SK-N-SH (cell line): ENCODE measurements at regions not wholly inside any gene's neighbourhood (a gene's known extent, or its start where the extent isn't known, plus 50 kb on each side); places are given as distances from the start of the nearest gene placed in this dataset.
A peak's percentile ranks its signal among the peaks of the same experiment; 100 is the strongest.

Source experiments
- CTCF ChIA-PET: fragments of 300-600, 350-600 bp; formaldehyde crosslinking; extraction: SDS; loops from one replicate; lab custom pipeline; 2021; lab: Yijun Ruan, JAX
- POLR2A ChIA-PET: fragments of 350-600 bp; sonication (Branson Sonifier 250); formaldehyde crosslinking; extraction: SDS; loops from one replicate; lab custom pipeline; 2020; ENCODE audit warnings: antibody characterized with exemption, inconsistent platforms; lab: Yijun Ruan, JAX
- DNase-seq: peaks from one replicate; pipeline ENCODE4 v3.0.0; 2012
- H2AFZ ChIP-seq: fragments of 200-600 bp; sonication (generic); 2 replicates; pipeline ENCODE4 v1.8.1; 2016; ENCODE audit warnings: antibody characterized with exemption, mild to moderate bottlenecking, low read depth
- H3F3A ChIP-seq: fragments of 200-600 bp; sonication (generic); replicated peaks from 2 replicates; pipeline ENCODE3; 2016; ENCODE audit warnings: antibody characterized with exemption, mild to moderate bottlenecking; ENCODE audit not compliant: insufficient read depth
- H3K27ac ChIP-seq, 2 experiments: fragments of 200-500 bp in 1 of 2; fragments of 200-600 bp in 1 of 2; sonication (Bioruptor generic) in 1 of 2; sonication (generic), shearing (Covaris generic) in 1 of 2; 2 replicates each; pipeline versions ENCODE4 v1.5.1 to v1.6.1; 2014 to 2016; ENCODE audit warnings: low read depth in 2 of 2, inconsistent platforms in 1 of 2, low read length in 1 of 2, mild to moderate bottlenecking in 1 of 2, mixed read lengths in 1 of 2
- H3K27me3 ChIP-seq: fragments of 200-600 bp; sonication (generic), shearing (Covaris generic); 2 replicates; pipeline ENCODE4 v1.6.1; 2016; ENCODE audit warnings: mixed run types; ENCODE audit not compliant: insufficient read depth
- H3K36me3 ChIP-seq, 2 experiments: fragments of 200-500 bp in 1 of 2; fragments of 200-600 bp in 1 of 2; sonication (Bioruptor generic) in 1 of 2; sonication (generic) in 1 of 2; replicated peaks in 1 of 2; 2 replicates each; pipeline versions ENCODE3 to v1.5.1; 2014 to 2016; ENCODE audit warnings: low read length in 1 of 2, mild to moderate bottlenecking in 1 of 2; ENCODE audit not compliant: insufficient read depth in 2 of 2, control insufficient read depth in 1 of 2
- H3K4me1 ChIP-seq, 2 experiments: fragments of 200-500 bp in 1 of 2; fragments of 200-600 bp in 1 of 2; sonication (Bioruptor generic) in 1 of 2; sonication (generic), shearing (Covaris generic) in 1 of 2; 2 replicates each; pipeline versions ENCODE4 v1.5.1 to v1.6.1; 2014 to 2016; ENCODE audit warnings: low read depth in 1 of 2, low read length in 1 of 2, mixed run types in 1 of 2; ENCODE audit not compliant: insufficient read depth in 2 of 2, control insufficient read depth in 1 of 2
- H3K4me2 ChIP-seq: fragments of 200-600 bp; sonication (generic), shearing (Covaris generic); 2 replicates; pipeline ENCODE4 v1.6.1; 2017; ENCODE audit warnings: mixed run types
- H3K4me3 ChIP-seq, 2 experiments: fragments of 200-500 bp in 1 of 2; fragments of 200-600 bp in 1 of 2; sonication (Bioruptor generic) in 1 of 2; sonication (generic), shearing (Covaris generic) in 1 of 2; 2 replicates each; pipeline versions ENCODE4 v1.5.1 to v1.8.1; 2014 to 2016; ENCODE audit warnings: low read depth in 2 of 2, inconsistent platforms in 1 of 2, low read length in 1 of 2, mild to moderate bottlenecking in 1 of 2, mixed read lengths in 1 of 2, moderate library complexity in 1 of 2
- H3K79me2 ChIP-seq: fragments of 200-600 bp; sonication (generic); 2 replicates; pipeline ENCODE4 v1.8.1; 2017; ENCODE audit warnings: mild to moderate bottlenecking; ENCODE audit not compliant: insufficient read depth
- H3K9ac ChIP-seq: fragments of 200-600 bp; sonication (generic); 2 replicates; pipeline ENCODE4 v1.6.1; 2017; ENCODE audit warnings: mixed run types
- H3K9me2 ChIP-seq: fragments of 200-600 bp; sonication (generic); 2 replicates; pipeline ENCODE4 v1.6.1; 2017; ENCODE audit warnings: mixed run types
- H3K9me3 ChIP-seq: fragments of 200-600 bp; sonication (generic); 2 replicates; pipeline ENCODE4 v1.6.1; 2017; ENCODE audit warnings: mixed run types, mild to moderate bottlenecking, moderate library complexity
- H4K20me1 ChIP-seq: fragments of 200-600 bp; sonication (generic); 2 replicates; pipeline ENCODE4 v1.6.1; 2017; ENCODE audit warnings: mild to moderate bottlenecking, mixed run types; ENCODE audit not compliant: insufficient read depth
- CHD2 ChIP-seq: fragments of 150-350 bp; IDR thresholded peaks from 2 replicates; pipeline ENCODE4 v1.6.1; 2018; ENCODE audit warnings: low read length; ENCODE audit not compliant: partially characterized antibody
- ELF1 ChIP-seq: IDR thresholded peaks from 2 replicates; pipeline ENCODE4 v1.4.0; 2012
- EZH2phosphoT487 ChIP-seq: fragments of 200-600 bp; sonication (generic); IDR thresholded peaks from 2 replicates; pipeline ENCODE4 v1.6.1; 2017; ENCODE audit warnings: low read depth, mixed run types, mild to moderate bottlenecking, antibody characterized with exemption, moderate library complexity, borderline replicate concordance
- FOSL2 ChIP-seq: IDR thresholded peaks from 2 replicates; pipeline ENCODE4 v1.4.0; 2012; ENCODE audit warnings: low read depth, mild to moderate bottlenecking, moderate library complexity, borderline replicate concordance
- FOXM1 ChIP-seq: IDR thresholded peaks from 2 replicates; pipeline ENCODE4 v1.4.0; 2012; ENCODE audit warnings: low read depth, mild to moderate bottlenecking
- GABPA ChIP-seq: IDR thresholded peaks from 2 replicates; pipeline ENCODE4 v1.4.0; 2012; ENCODE audit warnings: low read depth, mild to moderate bottlenecking
- MEF2A ChIP-seq: IDR thresholded peaks from 2 replicates; pipeline ENCODE4 v1.4.0; 2012; ENCODE audit warnings: low read depth, borderline replicate concordance
- NRF1 ChIP-seq: IDR thresholded peaks from 2 replicates; pipeline ENCODE4 v1.6.1; 2012; ENCODE audit warnings: low read depth, mild to moderate bottlenecking, low read length
- POLR2AphosphoS5 ChIP-seq: IDR thresholded peaks from 2 replicates; pipeline ENCODE4 v1.6.1; 2012; ENCODE audit warnings: low read depth, low read length
- RAD21 ChIP-seq: IDR thresholded peaks from 2 replicates; pipeline ENCODE4 v1.6.1; 2012; ENCODE audit warnings: mild to moderate bottlenecking, low read length
- RCOR1 ChIP-seq: fragments of 150-350 bp; IDR thresholded peaks from 2 replicates; pipeline ENCODE4 v1.6.1; 2017; ENCODE audit warnings: antibody characterized with exemption, low read length
- RFX5 ChIP-seq: IDR thresholded peaks from 2 replicates; pipeline ENCODE4 v1.6.1; 2012; ENCODE audit warnings: mild to moderate bottlenecking, improper control_type of control experiment, low read length
- RXRA ChIP-seq: IDR thresholded peaks from 2 replicates; pipeline ENCODE4 v1.4.0; 2012; ENCODE audit warnings: low read depth, mild to moderate bottlenecking, borderline replicate concordance
- SIN3A ChIP-seq: IDR thresholded peaks from 2 replicates; pipeline ENCODE4 v1.6.1; 2012; ENCODE audit warnings: low read depth, mild to moderate bottlenecking, low read length, moderate library complexity, borderline replicate concordance
- TCF12 ChIP-seq: IDR thresholded peaks from 2 replicates; pipeline ENCODE4 v1.4.0; 2012
- TEAD4 ChIP-seq: IDR thresholded peaks from 2 replicates; pipeline ENCODE4 v1.4.0; 2012; ENCODE audit warnings: mild to moderate bottlenecking, borderline replicate concordance; ENCODE audit not compliant: insufficient read depth
- YY1 ChIP-seq: IDR thresholded peaks from 2 replicates; pipeline ENCODE4 v1.4.0; 2012; ENCODE audit warnings: low read depth, mild to moderate bottlenecking
- WGBS: methylation state at CpG from one replicate; pipeline ENCODE4 v1.1.6; 2017; ENCODE audit warnings: low lambda C conversion rate; 5-methylcytosine and 5-hydroxymethylcytosine counted together
- TF ChIP-seq, protein P1 (sequence below): fragments of 150-350 bp; IDR thresholded peaks from 2 replicates; pipeline ENCODE4 v1.6.1; 2016; ENCODE audit warnings: mild to moderate bottlenecking, low read depth, low read length
- TF ChIP-seq, protein P2 (sequence below): IDR thresholded peaks from 2 replicates; pipeline ENCODE4; 2012
- TF ChIP-seq, protein P3 (sequence below): IDR thresholded peaks from 2 replicates; pipeline ENCODE4 v1.4.0; 2012; ENCODE audit warnings: low read depth, borderline replicate concordance
- TF ChIP-seq, protein P4 (sequence below): fragments of 150-350 bp; IDR thresholded peaks from 2 replicates; pipeline ENCODE4 v1.6.1; 2017; ENCODE audit warnings: antibody characterized with exemption, low read length, low read depth, borderline replicate concordance
- TF ChIP-seq, protein P5 (sequence below): IDR thresholded peaks from 2 replicates; pipeline ENCODE4 v1.4.0; 2012; ENCODE audit warnings: low read depth

DNA sequence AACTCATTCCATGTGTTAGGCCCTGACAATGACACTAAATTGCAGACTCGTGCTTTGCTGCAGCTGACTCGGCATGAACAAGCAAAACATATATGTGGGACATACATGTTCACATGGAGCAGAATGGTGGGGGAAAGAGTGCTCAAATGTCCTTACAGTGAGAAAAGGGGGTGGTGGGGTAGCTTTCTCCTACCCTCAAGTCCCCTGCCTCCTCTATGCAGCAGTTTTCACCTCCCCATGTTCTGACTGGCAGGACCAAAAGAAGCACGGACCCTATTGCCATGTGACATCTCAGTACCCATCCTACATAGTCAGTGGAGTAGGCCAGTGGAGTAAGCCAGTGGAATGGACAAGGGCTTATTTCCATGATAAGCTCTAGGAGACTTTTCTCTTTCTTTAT, 259.3 kb downstream of the TTC32 start:
- ChIA-PET CTCF (interaction anchor here (0.9 kb wide), 1 partner anchor 61 kb away, joined by 3 read pairs; no protein-coding TSS in a partner anchor), POLR2A (no interaction called here)
- H2AFZ ChIP-seq = no peak overlapping the region
- H3K9me3 ChIP-seq = no peaks in the 10 kb centered on the region
- H3K4me2 ChIP-seq = no peak overlapping the region
- no peaks in the 10 kb centered on the region for H3F3A ChIP-seq
- H4K20me1 ChIP-seq = no peaks in the 10 kb centered on the region
- H3K9me2 ChIP-seq = no peaks in the 10 kb centered on the region
- TF ChIP-seq RXRA (no peak), RCOR1 (no peak), GABPA (no peak), RFX5 (no peak), ELF1 (no peak), MEF2A (no peak), RAD21 (no peak), FOSL2 (no peak), EZH2phosphoT487 (no peak), CHD2 (no peak), POLR2AphosphoS5 (no peak), NRF1 (no peak), TCF12 (no peak)
- TF ChIP-seq, protein P1, sequence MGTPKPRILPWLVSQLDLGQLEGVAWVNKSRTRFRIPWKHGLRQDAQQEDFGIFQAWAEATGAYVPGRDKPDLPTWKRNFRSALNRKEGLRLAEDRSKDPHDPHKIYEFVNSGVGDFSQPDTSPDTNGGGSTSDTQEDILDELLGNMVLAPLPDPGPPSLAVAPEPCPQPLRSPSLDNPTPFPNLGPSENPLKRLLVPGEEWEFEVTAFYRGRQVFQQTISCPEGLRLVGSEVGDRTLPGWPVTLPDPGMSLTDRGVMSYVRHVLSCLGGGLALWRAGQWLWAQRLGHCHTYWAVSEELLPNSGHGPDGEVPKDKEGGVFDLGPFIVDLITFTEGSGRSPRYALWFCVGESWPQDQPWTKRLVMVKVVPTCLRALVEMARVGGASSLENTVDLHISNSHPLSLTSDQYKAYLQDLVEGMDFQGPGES = no peak
- TF ChIP-seq, protein P2, sequence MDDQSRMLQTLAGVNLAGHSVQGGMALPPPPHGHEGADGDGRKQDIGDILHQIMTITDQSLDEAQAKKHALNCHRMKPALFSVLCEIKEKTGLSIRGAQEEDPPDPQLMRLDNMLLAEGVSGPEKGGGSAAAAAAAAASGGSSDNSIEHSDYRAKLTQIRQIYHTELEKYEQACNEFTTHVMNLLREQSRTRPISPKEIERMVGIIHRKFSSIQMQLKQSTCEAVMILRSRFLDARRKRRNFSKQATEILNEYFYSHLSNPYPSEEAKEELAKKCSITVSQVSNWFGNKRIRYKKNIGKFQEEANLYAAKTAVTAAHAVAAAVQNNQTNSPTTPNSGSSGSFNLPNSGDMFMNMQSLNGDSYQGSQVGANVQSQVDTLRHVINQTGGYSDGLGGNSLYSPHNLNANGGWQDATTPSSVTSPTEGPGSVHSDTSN = no peak
- TF ChIP-seq, protein P3, sequence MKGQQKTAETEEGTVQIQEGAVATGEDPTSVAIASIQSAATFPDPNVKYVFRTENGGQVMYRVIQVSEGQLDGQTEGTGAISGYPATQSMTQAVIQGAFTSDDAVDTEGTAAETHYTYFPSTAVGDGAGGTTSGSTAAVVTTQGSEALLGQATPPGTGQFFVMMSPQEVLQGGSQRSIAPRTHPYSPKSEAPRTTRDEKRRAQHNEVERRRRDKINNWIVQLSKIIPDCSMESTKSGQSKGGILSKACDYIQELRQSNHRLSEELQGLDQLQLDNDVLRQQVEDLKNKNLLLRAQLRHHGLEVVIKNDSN = no peak
- H3K36me3 ChIP-seq = no peaks in the 10 kb centered on the region
- no peak for DNase-seq
- no peak overlapping the region for H3K27ac ChIP-seq
- no peaks in the 10 kb centered on the region for H3K79me2 ChIP-seq
- H3K4me3 ChIP-seq = no peak overlapping the region
- no peak overlapping the region for H3K9ac ChIP-seq
- peaks cover 25% of the 10 kb centered on the region; the same call in 1 of the 2 replicates for H3K27me3 ChIP-seq
- no peaks in the 10 kb centered on the region for H3K4me1 ChIP-seq
- WGBS = 8% methylated on average over 3 of the region's 3 CpGs

DNA sequence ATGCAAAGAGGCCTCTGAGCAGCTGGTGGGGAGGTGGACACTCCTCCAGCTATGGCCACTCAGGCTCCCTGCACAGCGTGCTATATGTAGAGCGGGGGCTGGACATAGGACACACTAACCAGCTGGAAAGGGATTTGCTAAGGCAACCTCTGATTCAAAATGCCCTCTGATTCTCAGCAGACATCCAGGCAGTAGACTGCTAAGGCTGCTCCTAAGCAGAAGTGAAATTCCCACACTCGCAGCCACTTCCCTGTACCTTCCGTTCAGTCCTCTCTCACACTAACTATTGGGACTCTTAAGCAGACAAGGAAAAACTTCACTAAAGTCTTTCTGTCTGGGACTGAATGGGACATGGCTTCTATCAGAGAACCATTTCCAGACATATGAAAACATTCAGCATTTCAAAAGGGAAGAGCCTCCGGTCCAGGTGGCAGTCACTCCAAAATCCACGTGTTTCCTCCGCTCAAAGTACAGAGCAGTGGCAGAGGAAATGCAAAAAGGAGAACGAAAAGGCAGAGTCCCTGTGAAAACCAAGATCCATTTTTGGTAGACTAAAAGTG, 265.8 kb downstream of the TTC32 start:
- Histone ChIP-seq H3K79me2 (no peaks in the 10 kb centered on the region), H3K4me1 (no peaks in the 10 kb centered on the region), H2AFZ (no peak overlapping the region), H3K9ac (no peak overlapping the region), H3K36me3 (no peaks in the 10 kb centered on the region), H3F3A (no peaks in the 10 kb centered on the region), H4K20me1 (no peaks in the 10 kb centered on the region), H3K9me2 (no peaks in the 10 kb centered on the region), H3K4me3 (0 out of 4 replicates have a peak overlapping the region, but pooled peaks of 1 of the 2 experiments have one; percentile 9), H3K27ac (no peak overlapping the region), H3K4me2 (no peak overlapping the region), H3K9me3 (no peaks in the 10 kb centered on the region), H3K27me3 (peaks cover 58% of the 10 kb centered on the region; the same call in 1 of the 2 replicates)
- CTCF ChIA-PET = interaction anchor here (1.0 kb wide), 1 partner anchor 29 kb away, joined by 3 read pairs; no protein-coding TSS in a partner anchor
- WGBS = 36% methylated on average over 8 of the region's 8 CpGs
- DNase-seq = no peak
- TF ChIP-seq TCF12 (no peak), FOXM1 (no peak), MEF2A (no peak), ELF1 (no peak), SIN3A (no peak), TEAD4 (no peak), EZH2phosphoT487 (no peak), RCOR1 (no peak), RAD21 (no peak), YY1 (no peak), FOSL2 (no peak)
- TF ChIP-seq, protein P4, sequence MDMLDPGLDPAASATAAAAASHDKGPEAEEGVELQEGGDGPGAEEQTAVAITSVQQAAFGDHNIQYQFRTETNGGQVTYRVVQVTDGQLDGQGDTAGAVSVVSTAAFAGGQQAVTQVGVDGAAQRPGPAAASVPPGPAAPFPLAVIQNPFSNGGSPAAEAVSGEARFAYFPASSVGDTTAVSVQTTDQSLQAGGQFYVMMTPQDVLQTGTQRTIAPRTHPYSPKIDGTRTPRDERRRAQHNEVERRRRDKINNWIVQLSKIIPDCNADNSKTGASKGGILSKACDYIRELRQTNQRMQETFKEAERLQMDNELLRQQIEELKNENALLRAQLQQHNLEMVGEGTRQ = no peak
- TF ChIP-seq, protein P5, sequence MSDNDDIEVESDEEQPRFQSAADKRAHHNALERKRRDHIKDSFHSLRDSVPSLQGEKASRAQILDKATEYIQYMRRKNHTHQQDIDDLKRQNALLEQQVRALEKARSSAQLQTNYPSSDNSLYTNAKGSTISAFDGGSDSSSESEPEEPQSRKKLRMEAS = no peak
- POLR2A ChIA-PET = no interaction called here
